Naive thymus-derived CD4-positive, alpha-beta T cell (primary cell): ENCODE measurements at regions not wholly inside any gene's neighbourhood (a gene's known extent, or its start where the extent isn't known, plus 50 kb on each side); places are given as distances from the start of the nearest gene placed in this dataset.

Source experiments
- ATAC-seq: fragments of 150-1000 bp; cut with Tn5 transposase; 2 replicates; pipeline ENCODE4 v1.10.0; 2021; ENCODE audit warnings: mild to moderate bottlenecking, moderate library complexity
- CTCF ChIA-PET: fragments of 350-600 bp; sonication (Branson Sonifier 250); formaldehyde crosslinking; loops from one replicate; lab custom pipeline; 2021; ENCODE audit warnings: antibody characterized with exemption; lab: Charles Lee
- POLR2A ChIA-PET: fragments of 350-600 bp; sonication (Branson Sonifier 250); formaldehyde crosslinking; loops from one replicate; lab custom pipeline; 2021; ENCODE audit warnings: antibody characterized with exemption, inconsistent platforms; lab: Charles Lee
- DNase-seq, 9 donors: peaks; one replicate each; pipeline versions ENCODE4 v3.0.0 to v3.0.0-alpha.2; 2020 to 2022; ENCODE audit warnings: mixed read lengths in 1 of 9
- H3K27ac ChIP-seq: one replicate; pipeline ENCODE4 v1.7.0; 2013; ENCODE audit warnings: mild to moderate bottlenecking, low read depth, low read length, moderate library complexity
- H3K27me3 ChIP-seq, 2 donors: one replicate each; pipeline ENCODE4 v1.7.0; 2013; ENCODE audit warnings: low read length in 2 of 2, mild to moderate bottlenecking in 2 of 2, moderate library complexity in 2 of 2; ENCODE audit not compliant: control insufficient read depth in 2 of 2, insufficient read depth in 2 of 2
- H3K36me3 ChIP-seq, 3 experiments: 1 replicate in 2 of 3; 2 replicates in 1 of 3; pipeline ENCODE4 v1.7.0; 2013; ENCODE audit warnings: low read length in 3 of 3, mild to moderate bottlenecking in 3 of 3, moderate library complexity in 1 of 3; ENCODE audit not compliant: insufficient read depth in 3 of 3, control insufficient read depth in 2 of 3
- H3K4me1 ChIP-seq, 2 donors: one replicate each; pipeline ENCODE4 v1.7.0; 2013; ENCODE audit warnings: low read length in 2 of 2, mild to moderate bottlenecking in 2 of 2, moderate library complexity in 1 of 2; ENCODE audit not compliant: control insufficient read depth in 2 of 2, insufficient read depth in 2 of 2
- H3K4me3 ChIP-seq: 2 replicates; pipeline ENCODE4 v1.7.0; 2013; ENCODE audit warnings: mild to moderate bottlenecking, low read length
- H3K9me3 ChIP-seq, 3 experiments: 1 replicate in 2 of 3; 2 replicates in 1 of 3; pipeline ENCODE4 v1.7.0; 2013; ENCODE audit warnings: low read length in 3 of 3; ENCODE audit not compliant: control insufficient read depth in 2 of 3
- H3K27ac Mint-ChIP-seq, 9 donors: one replicate each; pipeline ENCODE4 v1.8.0; 2020 to 2022; ENCODE audit warnings: mixed read lengths in 9 of 9, mild to moderate bottlenecking in 8 of 9, moderate library complexity in 5 of 9, inconsistent platforms in 2 of 9
- H3K27me3 Mint-ChIP-seq, 5 donors: one replicate each; pipeline ENCODE4 v1.8.0; 2021 to 2022; ENCODE audit warnings: mixed read lengths in 5 of 5, mild to moderate bottlenecking in 1 of 5
- H3K36me3 Mint-ChIP-seq, 5 donors: one replicate each; pipeline ENCODE4 v1.8.0; 2020 to 2022; ENCODE audit warnings: mixed read lengths in 5 of 5, mild to moderate bottlenecking in 3 of 5, inconsistent platforms in 1 of 5
- H3K4me1 Mint-ChIP-seq, 7 donors: one replicate each; pipeline ENCODE4 v1.8.0; 2020 to 2022; ENCODE audit warnings: mixed read lengths in 7 of 7, mild to moderate bottlenecking in 3 of 7, inconsistent platforms in 1 of 7
- H3K4me3 Mint-ChIP-seq, 10 donors: one replicate each; pipeline ENCODE4 v1.8.0; 2020 to 2022; ENCODE audit warnings: mild to moderate bottlenecking in 10 of 10, mixed read lengths in 10 of 10, moderate library complexity in 6 of 10, inconsistent platforms in 2 of 10
- H3K9me3 Mint-ChIP-seq, 11 donors: one replicate each; pipeline ENCODE4 v1.8.0; 2020 to 2022; ENCODE audit warnings: mixed read lengths in 11 of 11, mild to moderate bottlenecking in 4 of 11, inconsistent platforms in 1 of 11, moderate library complexity in 1 of 11
- intact Hi-C, 2 donors: fragments of 100-400 bp; cut with micrococcal nuclease; formaldehyde crosslinking; loops; one replicate each; pipeline ENCODE4 v1.15.1; 2023

- Mint-ChIP-seq H3K36me3 (no peaks in the 10 kb centered on the region), H3K27ac (no peak overlapping the region), H3K27me3 (no peaks in the 10 kb centered on the region), H3K4me1 (no peaks in the 10 kb centered on the region), H3K9me3 (peaks cover 0 to 23% (median 7%) of the 10 kb centered on the region in 11 donors), H3K4me3 (no peak overlapping the region)
- H3K4me3 ChIP-seq = no peak overlapping the region
- no peak for ATAC-seq
- no peaks in the 10 kb centered on the region for H3K9me3 ChIP-seq
- ChIA-PET CTCF (no interaction called here), POLR2A (no interaction called here)
- no peak overlapping the region for H3K27ac ChIP-seq
- H3K27me3 ChIP-seq = no peaks in the 10 kb centered on the region
- intact Hi-C loops = no loop called here
- DNase-seq = no peak
- no peaks in the 10 kb centered on the region for H3K36me3 ChIP-seq
- no peaks in the 10 kb centered on the region for H3K4me1 ChIP-seq
Observed at GRCh38 chr9:108234811-108235210, 621.0 kb downstream of the ACTL7B start.

DNA sequence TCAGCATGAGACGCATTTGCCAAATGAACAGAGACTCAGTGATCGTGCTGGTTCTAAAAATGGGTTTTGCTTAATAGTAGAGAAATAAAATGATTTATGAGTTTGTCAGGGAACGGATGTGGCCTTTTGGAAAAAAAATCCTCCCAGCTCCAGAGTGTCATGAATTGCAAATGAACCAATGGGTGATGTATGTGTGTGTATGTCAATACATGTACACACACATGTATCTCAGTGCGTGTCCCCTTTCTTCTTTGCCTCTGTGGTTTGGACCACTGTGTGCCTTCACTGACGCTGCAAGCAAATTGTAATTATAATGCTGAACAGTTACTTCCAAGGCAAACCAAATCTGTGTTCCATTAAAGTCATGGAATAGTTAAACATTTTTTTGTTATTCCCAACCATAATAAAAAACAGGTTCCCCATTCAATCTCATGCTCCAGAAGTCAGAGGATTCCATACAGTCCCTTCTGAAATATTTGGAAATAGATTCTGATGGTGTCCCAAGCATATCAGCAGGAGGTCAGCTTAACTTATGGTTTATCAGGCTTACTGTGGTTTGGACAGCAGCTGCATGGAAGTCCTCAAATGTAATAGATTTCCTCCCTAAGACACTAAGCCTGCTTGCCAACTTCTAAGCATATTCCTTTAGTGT lies 630.5 kb downstream of the ACTL7B start:
- H3K27me3 Mint-ChIP-seq = peaks cover 0 to 10% (median 3%) of the 10 kb centered on the region in 5 donors
- POLR2A ChIA-PET = no interaction called here
- ATAC-seq = no peak
- Histone ChIP-seq H3K4me1 (no peaks in the 10 kb centered on the region), H3K27ac (no peak overlapping the region), H3K36me3 (no peaks in the 10 kb centered on the region), H3K4me3 (no peak overlapping the region), H3K9me3 (no peaks in the 10 kb centered on the region), H3K27me3 (no peaks in the 10 kb centered on the region)
- no peak overlapping the region for H3K27ac Mint-ChIP-seq
- H3K4me3 Mint-ChIP-seq = no peak overlapping the region
- DNase-seq = no peak
- peaks cover 3 to 37% (median 9%) of the 10 kb centered on the region in 11 donors for H3K9me3 Mint-ChIP-seq
- CTCF ChIA-PET = no interaction called here
- intact Hi-C loops = no loop called here
- peaks cover 0 to 9% (median 0%) of the 10 kb centered on the region in 5 donors for H3K36me3 Mint-ChIP-seq
- H3K4me1 Mint-ChIP-seq = no peaks in the 10 kb centered on the region

DNA sequence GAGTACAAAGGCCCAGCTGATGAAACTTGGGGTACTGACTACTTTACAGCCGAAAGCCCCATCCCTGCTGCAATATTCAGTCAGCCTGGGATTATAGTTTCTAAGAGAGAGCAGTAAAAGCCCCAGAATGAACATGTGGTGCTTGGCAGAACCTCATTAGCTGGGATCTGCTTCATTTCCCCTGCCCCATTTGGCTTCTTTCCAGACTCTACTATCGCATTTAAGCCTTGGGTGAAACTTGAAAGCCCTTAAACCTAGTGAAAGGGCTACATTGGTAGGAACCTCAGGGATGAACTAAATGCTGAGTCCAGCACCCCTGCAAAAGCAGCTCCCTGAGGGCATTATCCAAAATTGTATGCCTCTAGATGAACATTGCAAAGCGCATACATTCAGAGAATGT lies 631.1 kb downstream of the ACTL7B start:
- no peak for DNase-seq
- Histone ChIP-seq H3K4me3 (no peak overlapping the region), H3K27me3 (no peaks in the 10 kb centered on the region), H3K27ac (no peak overlapping the region), H3K36me3 (no peaks in the 10 kb centered on the region), H3K4me1 (no peaks in the 10 kb centered on the region), H3K9me3 (no peaks in the 10 kb centered on the region)
- Mint-ChIP-seq H3K9me3 (peaks cover 2 to 34% (median 10%) of the 10 kb centered on the region in 11 donors), H3K4me1 (no peaks in the 10 kb centered on the region), H3K27ac (no peak overlapping the region), H3K4me3 (no peak overlapping the region), H3K27me3 (peaks cover 0 to 10% (median 3%) of the 10 kb centered on the region in 5 donors), H3K36me3 (peaks cover 0 to 9% (median 0%) of the 10 kb centered on the region in 5 donors)
- ChIA-PET CTCF (no interaction called here), POLR2A (no interaction called here)
- intact Hi-C loops = no loop called here
- no peak for ATAC-seq

DNA sequence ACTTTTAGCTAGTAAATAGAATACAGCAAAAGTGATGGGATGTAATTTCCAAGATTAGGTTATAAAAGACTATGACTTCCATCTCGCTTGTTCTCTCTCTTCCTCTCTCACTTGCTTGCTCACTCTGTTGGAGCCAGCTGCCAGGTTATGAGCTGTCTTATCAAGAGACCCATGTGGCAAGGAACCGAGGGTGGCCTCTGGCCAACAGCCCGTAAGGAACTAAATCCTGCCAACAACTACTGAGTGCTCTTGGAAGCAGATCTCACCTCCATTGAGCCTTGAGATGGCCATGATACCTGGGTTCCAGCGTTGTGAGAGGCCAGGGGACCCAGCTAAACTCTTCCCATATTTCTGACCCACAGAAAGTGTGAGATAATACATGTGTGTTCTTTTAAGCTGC lies 636.1 kb downstream of the ACTL7B start:
- no peak overlapping the region for H3K27ac Mint-ChIP-seq
- H3K4me3 Mint-ChIP-seq = no peak overlapping the region
- Histone ChIP-seq H3K9me3 (no peaks in the 10 kb centered on the region), H3K27ac (no peak overlapping the region), H3K4me3 (no peak overlapping the region), H3K36me3 (no peaks in the 10 kb centered on the region), H3K4me1 (no peaks in the 10 kb centered on the region), H3K27me3 (no peaks in the 10 kb centered on the region)
- H3K27me3 Mint-ChIP-seq = peaks cover 0 to 6% (median 5%) of the 10 kb centered on the region in 5 donors
- intact Hi-C loops = no loop called here
- ATAC-seq = no peak
- POLR2A ChIA-PET = no interaction called here
- CTCF ChIA-PET = no interaction called here
- H3K36me3 Mint-ChIP-seq = peaks cover 0 to 9% (median 0%) of the 10 kb centered on the region in 5 donors
- DNase-seq = no peak
- peaks cover 1 to 28% (median 10%) of the 10 kb centered on the region in 11 donors for H3K9me3 Mint-ChIP-seq
- peaks cover 0 to 1% (median 0%) of the 10 kb centered on the region in 7 donors for H3K4me1 Mint-ChIP-seq

DNA sequence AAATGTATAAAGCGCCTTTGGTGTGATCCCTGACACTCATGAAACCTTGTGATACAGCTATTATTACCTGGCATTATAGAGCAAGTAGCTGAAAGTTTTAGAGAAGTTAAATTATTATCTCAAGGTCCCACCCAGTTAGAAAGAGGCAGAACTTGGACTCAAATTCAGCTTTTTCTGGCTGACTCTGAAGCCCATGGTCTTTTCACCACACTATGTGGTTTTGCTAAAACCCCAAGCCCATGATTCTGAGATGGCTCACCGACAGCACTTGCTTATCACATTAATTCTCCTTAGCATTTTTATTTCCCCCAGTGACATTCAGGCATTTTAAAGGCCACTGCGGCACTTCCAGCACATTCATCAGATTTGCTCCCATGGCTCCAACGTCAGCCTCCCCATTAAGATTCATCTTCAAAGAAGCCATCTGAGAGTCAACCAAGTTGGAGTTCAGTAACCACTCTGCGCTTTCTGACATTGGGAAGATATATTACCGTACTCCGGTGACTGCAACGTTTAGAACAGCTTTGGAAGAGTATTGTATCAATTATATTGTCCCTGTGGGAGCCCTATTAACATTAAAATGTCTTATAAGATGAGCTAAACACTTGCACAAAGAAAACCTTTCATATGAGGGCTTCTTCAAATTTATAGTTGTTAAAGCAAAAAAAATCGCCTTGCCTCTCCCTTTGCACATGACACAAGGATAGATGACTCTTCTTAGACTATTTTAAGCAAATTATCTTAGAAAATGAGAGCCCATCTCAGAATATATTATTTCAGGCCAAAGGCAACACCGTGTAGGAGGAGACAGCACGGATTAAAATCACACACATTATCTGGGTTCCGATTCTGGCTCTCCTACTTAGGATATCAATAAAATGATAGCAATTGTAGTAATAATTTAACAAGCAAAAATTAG lies 638.1 kb downstream of the ACTL7B start:
- no peak for ATAC-seq
- Mint-ChIP-seq H3K9me3 (peaks cover 1 to 26% (median 8%) of the 10 kb centered on the region in 11 donors), H3K36me3 (peaks cover 0 to 4% (median 0%) of the 10 kb centered on the region in 5 donors), H3K27ac (no peak overlapping the region), H3K4me1 (peaks cover 0 to 1% (median 0%) of the 10 kb centered on the region in 7 donors), H3K27me3 (peaks cover 0 to 5% (median 0%) of the 10 kb centered on the region in 5 donors), H3K4me3 (no peak overlapping the region)
- H3K4me1 ChIP-seq = no peaks in the 10 kb centered on the region
- CTCF ChIA-PET = no interaction called here
- no peaks in the 10 kb centered on the region for H3K9me3 ChIP-seq
- POLR2A ChIA-PET = no interaction called here
- H3K4me3 ChIP-seq = no peak overlapping the region
- DNase-seq = no peak
- intact Hi-C loops = no loop called here
- no peaks in the 10 kb centered on the region for H3K27me3 ChIP-seq
- no peak overlapping the region for H3K27ac ChIP-seq
- no peaks in the 10 kb centered on the region for H3K36me3 ChIP-seq

DNA sequence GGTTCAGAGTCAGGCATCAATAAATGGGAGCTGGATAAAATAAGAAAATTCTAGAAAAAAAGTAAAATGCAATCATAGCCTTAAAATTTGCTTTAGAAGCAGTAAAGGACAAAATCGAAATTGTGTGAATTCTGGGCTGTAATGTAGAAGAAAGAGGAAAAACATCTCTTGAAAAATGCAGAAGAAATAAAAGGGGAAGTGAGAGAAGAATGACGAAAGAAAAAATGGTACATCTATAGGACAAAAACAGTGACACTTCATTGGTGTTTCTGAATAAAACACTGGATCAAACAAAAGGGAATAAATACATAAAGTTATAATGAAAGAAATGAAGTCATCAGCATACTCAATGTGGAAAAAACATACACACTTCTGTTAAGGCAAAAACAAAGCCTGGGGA lies 642.3 kb downstream of the ACTL7B start:
- peaks cover 2 to 15% (median 8%) of the 10 kb centered on the region in 11 donors for H3K9me3 Mint-ChIP-seq
- H3K36me3 Mint-ChIP-seq = peaks cover 0 to 4% (median 0%) of the 10 kb centered on the region in 5 donors
- no peaks in the 10 kb centered on the region for H3K27me3 ChIP-seq
- no peak for ATAC-seq
- no peak overlapping the region for H3K4me3 ChIP-seq
- no peaks in the 10 kb centered on the region for H3K36me3 ChIP-seq
- intact Hi-C loops = no loop called here
- ChIA-PET CTCF (no interaction called here), POLR2A (no interaction called here)
- peaks cover 0 to 5% (median 0%) of the 10 kb centered on the region in 5 donors for H3K27me3 Mint-ChIP-seq
- no peaks in the 10 kb centered on the region for H3K9me3 ChIP-seq
- H3K4me1 Mint-ChIP-seq = peaks cover 0 to 1% (median 0%) of the 10 kb centered on the region in 7 donors
- no peak for DNase-seq
- no peak overlapping the region for H3K4me3 Mint-ChIP-seq
- no peak overlapping the region for H3K27ac ChIP-seq
- no peak overlapping the region for H3K27ac Mint-ChIP-seq
- H3K4me1 ChIP-seq = no peaks in the 10 kb centered on the region
